CD4-positive, alpha-beta T cell treated with Interleukin-15 for 4 hours (primary cell): ENCODE measurements at regions not wholly inside any gene's neighbourhood (a gene's known extent, or its start where the extent isn't known, plus 50 kb on each side); places are given as distances from the start of the nearest gene placed in this dataset.
A peak's percentile ranks its signal among the peaks of the same experiment; 100 is the strongest.

ENCODE experiments used
- DNase-seq: peaks from one replicate; pipeline ENCODE4 v3.0.0-alpha.2; 2020; ENCODE audit warnings: low spot score

GRCh38 chr3:72370947-72371346 lies 477.3 kb downstream of the SHQ1 start:
- no peak for DNase-seq

GRCh38 chr3:72369681-72370080 lies 478.6 kb downstream of the SHQ1 start:
- no peak for DNase-seq

GRCh38 chr3:72368331-72368975 lies 479.8 kb downstream of the SHQ1 start:
- no peak for DNase-seq

GRCh38 chr3:72361990-72362389 lies 486.3 kb downstream of the SHQ1 start:
- DNase-seq = no peak

GRCh38 chr3:72359743-72360142 lies 488.5 kb downstream of the SHQ1 start:
- DNase-seq = no peak

GRCh38 chr3:72355168-72355567 lies 493.1 kb downstream of the SHQ1 start:
- no peak for DNase-seq

- no peak for DNase-seq
Observed at GRCh38 chr3:72354486-72354885, 493.8 kb downstream of the SHQ1 start.

GRCh38 chr3:72353236-72354128 lies 494.8 kb downstream of the SHQ1 start:
- DNase-seq = no peak

GRCh38 chr3:72352176-72352575 lies 496.1 kb downstream of the SHQ1 start:
- DNase-seq = no peak

- no peak for DNase-seq
Observed at GRCh38 chr3:72351536-72351935, 496.7 kb downstream of the SHQ1 start.

GRCh38 chr3:72350761-72351505 lies 497.3 kb downstream of the SHQ1 start:
- no peak for DNase-seq

GRCh38 chr3:72348357-72348756 lies 499.9 kb downstream of the SHQ1 start:
- DNase-seq = no peak

- DNase-seq = no peak
Observed at GRCh38 chr3:72347819-72348319, 500.4 kb downstream of the SHQ1 start.

- peak; percentile 5 for DNase-seq
Observed at GRCh38 chr3:72346526-72346926, 501.7 kb downstream of the SHQ1 start.

- DNase-seq = no peak
Observed at GRCh38 chr3:72345980-72346379, 502.3 kb downstream of the SHQ1 start.

- no peak for DNase-seq
Observed at GRCh38 chr3:72345237-72345878, 502.9 kb downstream of the SHQ1 start.

GRCh38 chr3:72344647-72345046 lies 503.6 kb downstream of the SHQ1 start:
- DNase-seq = no peak

- DNase-seq = no peak
Observed at GRCh38 chr3:72344236-72344635, 504.0 kb downstream of the SHQ1 start.

GRCh38 chr3:72343078-72343477 lies 505.2 kb downstream of the SHQ1 start:
- peak; percentile 10 for DNase-seq

GRCh38 chr3:72342450-72342849 lies 505.8 kb downstream of the SHQ1 start:
- DNase-seq = no peak

- no peak for DNase-seq
Observed at GRCh38 chr3:72341920-72342319, 506.3 kb downstream of the SHQ1 start.

- no peak for DNase-seq
Observed at GRCh38 chr3:72341380-72341770, 506.9 kb downstream of the SHQ1 start.
